Esophagus squamous epithelium (tissue), 4 donors: ENCODE measurements at regions not wholly inside any gene's neighbourhood (a gene's known extent, or its start where the extent isn't known, plus 50 kb on each side); places are given as distances from the start of the nearest gene placed in this dataset.

Experiments used
- CTCF ChIP-seq, 6 experiments: fragments of 450-650 bp in 4 of 6; fragments of 200-600 bp in 2 of 6; sonication (generic) in 2 of 6; IDR thresholded peaks; one replicate each; pipeline ENCODE4 v1.5.1; 2016 to 2019; ENCODE audit warnings: antibody characterized with exemption in 6 of 6, mild to moderate bottlenecking in 4 of 6, moderate library complexity in 4 of 6
- POLR2A ChIP-seq, 4 donors: fragments of 450-650 bp; IDR thresholded peaks; one replicate each; pipeline ENCODE4 v1.6.1; 2017; ENCODE audit warnings: antibody characterized with exemption in 4 of 4, mild to moderate bottlenecking in 4 of 4, moderate library complexity in 3 of 4

DNA sequence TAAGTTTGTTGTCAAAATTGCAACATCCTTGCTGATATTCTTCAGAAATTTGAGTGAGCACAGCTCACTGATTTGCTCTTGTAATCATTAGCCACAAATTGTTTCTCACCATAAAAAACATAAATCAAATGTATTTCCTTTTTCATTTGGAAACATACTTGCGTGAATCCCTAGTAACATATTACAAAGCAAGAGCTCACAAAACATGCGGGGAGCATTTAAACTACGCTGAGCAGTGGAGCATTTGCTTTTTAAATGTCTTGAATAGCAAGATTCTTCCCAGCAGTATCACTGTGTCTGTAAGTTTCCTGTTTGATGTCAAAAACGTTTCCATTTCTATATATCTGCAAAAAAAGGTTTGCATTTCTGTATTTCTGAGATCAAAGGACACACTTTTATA is 788.3 kb upstream of the SALL3 start:
- TF ChIP-seq POLR2A (IDR thresholded peaks at IDR 0.05) (no peak), CTCF (IDR thresholded peaks at IDR 0.05) (no peak)
